Astrocyte of the spinal cord (primary cell): ENCODE measurements at regions not wholly inside any gene's neighbourhood (a gene's known extent, or its start where the extent isn't known, plus 50 kb on each side); places are given as distances from the start of the nearest gene placed in this dataset.

ENCODE experiments used
- DNase-seq: peaks from one replicate; pipeline ENCODE4 v3.0.0; 2011; ENCODE audit warnings: low read depth, low spot score
- H3K4me3 ChIP-seq: 2 replicates; pipeline ENCODE4 v1.5.1; 2011; ENCODE audit warnings: low read depth, mild to moderate bottlenecking, low read length, moderate library complexity
- CTCF ChIP-seq: IDR thresholded peaks from 2 replicates; pipeline ENCODE4 v1.5.1; 2012; ENCODE audit warnings: low read depth, mild to moderate bottlenecking, low read length, inconsistent platforms
- in situ Hi-C: cut with HindIII; loops from 2 replicates; pipeline ENCODE4 v1.10.0; 2017; ENCODE audit warnings: low sequenced_read_pairs

- no peak overlapping the region for H3K4me3 ChIP-seq
- in situ Hi-C loops, result no loop called here
- DNase-seq, result no peak
- no peak for TF ChIP-seq CTCF
These were observed 525.3 kb upstream of the NOVA1 start for GRCh38 chr14:27123162-27123561.

DNA sequence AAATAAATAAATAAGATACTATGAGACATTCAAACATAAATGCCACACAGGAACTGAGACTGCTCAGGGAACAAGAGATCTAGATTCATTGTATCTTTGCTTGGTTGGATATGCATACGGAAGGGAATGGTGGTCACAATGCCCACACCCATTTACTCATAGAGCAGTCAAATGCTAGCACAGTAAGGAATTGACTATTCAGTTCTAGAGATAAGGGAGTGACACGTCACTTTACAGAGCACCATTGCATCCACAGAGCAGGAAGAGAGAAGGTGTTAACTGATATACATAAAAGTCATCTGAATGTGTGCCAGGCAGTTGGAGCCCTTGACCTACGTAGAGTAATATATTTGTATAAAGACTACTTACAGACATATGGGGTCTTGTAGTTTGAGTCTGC is 530.0 kb upstream of the NOVA1 start:
- in situ Hi-C loops, result no loop called here
- no peak for DNase-seq
- H3K4me3 ChIP-seq, result no peak overlapping the region
- TF ChIP-seq CTCF, result no peak

DNA sequence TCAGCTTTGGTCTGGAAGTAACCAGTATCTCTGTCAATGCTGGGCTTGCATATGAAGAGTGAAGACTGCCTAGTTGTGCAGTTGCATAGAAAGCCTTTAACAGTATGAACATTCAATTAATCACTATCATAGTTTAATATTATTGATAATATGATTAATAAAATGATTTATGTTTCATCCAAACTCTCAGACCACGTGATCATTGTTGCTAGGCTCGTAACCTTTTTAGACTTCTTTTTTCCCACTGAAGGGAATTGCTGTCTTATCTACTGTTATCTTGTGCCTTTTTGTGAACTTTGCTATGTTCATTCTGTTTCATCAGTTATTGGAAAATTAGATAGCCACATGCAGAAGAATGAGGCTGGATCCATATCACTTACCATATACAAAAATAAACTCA is 536.4 kb upstream of the NOVA1 start:
- TF ChIP-seq CTCF, result no peak

DNA sequence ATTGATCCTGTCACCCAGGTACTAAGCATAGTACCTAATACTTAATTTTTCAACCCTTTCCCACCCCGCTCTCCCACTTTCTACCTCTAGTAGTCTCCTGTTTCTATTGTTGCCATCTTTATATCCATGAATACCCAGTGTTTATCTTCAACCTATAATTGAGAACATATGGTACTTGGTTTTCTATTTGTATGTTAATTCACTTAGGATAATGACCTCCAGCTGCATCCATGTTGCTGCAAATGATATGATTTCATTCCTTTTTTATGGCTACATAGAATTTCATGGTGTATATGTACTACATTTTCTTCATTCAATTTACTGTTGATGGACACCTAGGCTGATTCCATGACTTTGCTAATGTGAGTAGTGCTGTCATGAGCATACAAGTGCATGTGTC is 547.3 kb upstream of the NOVA1 start:
- DNase-seq, result no peak
- in situ Hi-C loops, result no loop called here
- TF ChIP-seq CTCF, result no peak
- no peak overlapping the region for H3K4me3 ChIP-seq

More for the DNA sequence above, 536.4 kb upstream of the NOVA1 start:
- in situ Hi-C loops, result no loop called here
- DNase-seq, result no peak
- H3K4me3 ChIP-seq, result no peak overlapping the region

DNA sequence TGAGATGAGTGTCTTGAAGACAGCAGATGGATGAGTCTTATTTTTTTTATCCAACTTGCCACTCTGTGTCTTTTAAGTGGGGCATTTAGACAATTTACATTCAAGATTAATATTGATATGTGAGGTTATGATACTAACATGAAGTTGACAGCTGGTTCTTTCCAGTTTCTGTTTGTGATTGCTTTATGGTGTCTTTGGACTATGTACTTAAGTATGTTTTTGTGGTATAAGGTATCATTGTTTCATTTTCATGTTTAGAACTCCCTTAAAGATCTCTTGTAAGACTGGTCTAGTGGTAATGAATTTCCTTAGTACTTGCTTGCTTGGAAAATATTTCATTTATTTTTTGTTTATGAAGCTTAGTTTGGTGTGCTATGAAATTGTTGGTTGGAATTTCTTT is 550.3 kb upstream of the NOVA1 start:
- DNase-seq, result no peak
- no peak overlapping the region for H3K4me3 ChIP-seq
- TF ChIP-seq CTCF, result no peak
- in situ Hi-C loops, result no loop called here

GRCh38 chr14:27164139-27164538 is 566.3 kb upstream of the NOVA1 start:
- no peak overlapping the region for H3K4me3 ChIP-seq
- no peak for DNase-seq
- in situ Hi-C loops, result no loop called here
- no peak for TF ChIP-seq CTCF

DNA sequence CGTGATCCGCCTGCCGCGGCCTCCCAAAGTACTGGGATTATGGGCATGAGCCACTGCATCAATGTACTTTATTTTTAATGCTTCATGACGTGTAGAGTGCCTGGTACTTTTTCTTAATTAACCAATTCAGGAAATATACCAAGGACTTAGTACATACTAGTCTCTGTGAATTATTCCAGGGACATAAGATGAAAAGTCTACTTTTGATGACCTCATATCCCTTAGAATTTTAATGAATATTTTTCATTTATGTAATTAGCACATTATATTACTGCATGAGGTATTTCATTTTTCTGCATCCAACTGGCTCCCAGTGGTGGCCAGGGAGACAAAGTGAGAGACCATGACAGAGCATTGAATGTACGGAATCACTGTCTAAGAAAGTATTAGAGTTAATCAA is 577.7 kb upstream of the NOVA1 start:
- H3K4me3 ChIP-seq, result no peak overlapping the region
- in situ Hi-C loops, result no loop called here
- no peak for DNase-seq
- no peak for TF ChIP-seq CTCF
